ENCODE measurements at regions not wholly inside any gene's neighbourhood (a gene's known extent, or its start where the extent isn't known, plus 50 kb on each side); places are given as distances from the start of the nearest gene placed in this dataset.

DNA sequence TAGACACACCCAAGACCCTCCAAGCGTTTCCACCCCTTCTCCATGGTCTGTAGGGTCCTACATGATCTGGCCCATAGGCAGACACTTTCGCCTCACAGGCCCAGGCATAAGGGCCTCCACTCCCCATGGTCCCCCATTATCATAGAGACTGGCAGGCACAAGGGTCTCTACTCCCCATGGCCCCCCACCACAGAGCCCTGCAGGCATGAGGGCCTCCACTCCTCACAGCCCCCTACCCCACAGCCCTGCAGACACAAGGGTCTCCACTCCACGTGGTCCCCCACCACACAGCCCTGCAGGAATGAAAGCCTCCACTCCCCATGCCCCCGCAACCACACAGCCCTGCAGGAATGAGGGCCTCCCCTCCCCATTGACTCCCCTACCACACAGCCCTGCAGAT, 159.7 kb upstream of the AGAP1 start:
- TF ChIP-seq, protein P1, sequence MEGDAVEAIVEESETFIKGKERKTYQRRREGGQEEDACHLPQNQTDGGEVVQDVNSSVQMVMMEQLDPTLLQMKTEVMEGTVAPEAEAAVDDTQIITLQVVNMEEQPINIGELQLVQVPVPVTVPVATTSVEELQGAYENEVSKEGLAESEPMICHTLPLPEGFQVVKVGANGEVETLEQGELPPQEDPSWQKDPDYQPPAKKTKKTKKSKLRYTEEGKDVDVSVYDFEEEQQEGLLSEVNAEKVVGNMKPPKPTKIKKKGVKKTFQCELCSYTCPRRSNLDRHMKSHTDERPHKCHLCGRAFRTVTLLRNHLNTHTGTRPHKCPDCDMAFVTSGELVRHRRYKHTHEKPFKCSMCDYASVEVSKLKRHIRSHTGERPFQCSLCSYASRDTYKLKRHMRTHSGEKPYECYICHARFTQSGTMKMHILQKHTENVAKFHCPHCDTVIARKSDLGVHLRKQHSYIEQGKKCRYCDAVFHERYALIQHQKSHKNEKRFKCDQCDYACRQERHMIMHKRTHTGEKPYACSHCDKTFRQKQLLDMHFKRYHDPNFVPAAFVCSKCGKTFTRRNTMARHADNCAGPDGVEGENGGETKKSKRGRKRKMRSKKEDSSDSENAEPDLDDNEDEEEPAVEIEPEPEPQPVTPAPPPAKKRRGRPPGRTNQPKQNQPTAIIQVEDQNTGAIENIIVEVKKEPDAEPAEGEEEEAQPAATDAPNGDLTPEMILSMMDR (conservative IDR thresholded peaks at IDR 0.05 in 1 of 2, IDR thresholded peaks at IDR 0.05 in 1 of 2; ENCODE audit: extremely low read depth in 1 of 2, insufficient read depth in 1 of 2, low read depth in 1 of 2, low read length in 2 of 2): no peak
- TF ChIP-seq EZH2 (IDR thresholded peaks at IDR 0.05; ENCODE audit: borderline replicate concordance, low read length): no peak
